WTC11 (cell line): ENCODE measurements at regions not wholly inside any gene's neighbourhood (a gene's known extent, or its start where the extent isn't known, plus 50 kb on each side); places are given as distances from the start of the nearest gene placed in this dataset.

Experiments
- AFF4 ChIP-seq: sonication (generic); formaldehyde crosslinking; IDR thresholded peaks from 2 replicates; pipeline ENCODE4 v1.8.1; 2023; ENCODE audit warnings: mild to moderate bottlenecking, missing genetic modification reagents, borderline replicate concordance
- FOXP1 ChIP-seq: sonication (generic); formaldehyde crosslinking; IDR thresholded peaks from 2 replicates; pipeline ENCODE4 v1.8.0; 2022; ENCODE audit warnings: missing genetic modification reagents, mild to moderate bottlenecking, moderate library complexity, borderline replicate concordance
- TF ChIP-seq, protein P1 (sequence below): sonication (generic); formaldehyde crosslinking; IDR thresholded peaks from 2 replicates; pipeline ENCODE4 v1.8.1; 2022; ENCODE audit warnings: missing genetic modification reagents, borderline replicate concordance
- TF ChIP-seq, protein P2 (sequence below): fragments of 200-600 bp; IDR thresholded peaks from 2 replicates; pipeline ENCODE4 v1.8.0; 2022; ENCODE audit warnings: antibody characterized with exemption

GRCh38 chr14:25836636-25837035 is 761.2 kb downstream of the NOVA1 start:
- TF ChIP-seq AFF4 (CRISPR knock-in tag) (no peak), FOXP1 (CRISPR knock-in tag) (no peak)
- TF ChIP-seq, protein P1, sequence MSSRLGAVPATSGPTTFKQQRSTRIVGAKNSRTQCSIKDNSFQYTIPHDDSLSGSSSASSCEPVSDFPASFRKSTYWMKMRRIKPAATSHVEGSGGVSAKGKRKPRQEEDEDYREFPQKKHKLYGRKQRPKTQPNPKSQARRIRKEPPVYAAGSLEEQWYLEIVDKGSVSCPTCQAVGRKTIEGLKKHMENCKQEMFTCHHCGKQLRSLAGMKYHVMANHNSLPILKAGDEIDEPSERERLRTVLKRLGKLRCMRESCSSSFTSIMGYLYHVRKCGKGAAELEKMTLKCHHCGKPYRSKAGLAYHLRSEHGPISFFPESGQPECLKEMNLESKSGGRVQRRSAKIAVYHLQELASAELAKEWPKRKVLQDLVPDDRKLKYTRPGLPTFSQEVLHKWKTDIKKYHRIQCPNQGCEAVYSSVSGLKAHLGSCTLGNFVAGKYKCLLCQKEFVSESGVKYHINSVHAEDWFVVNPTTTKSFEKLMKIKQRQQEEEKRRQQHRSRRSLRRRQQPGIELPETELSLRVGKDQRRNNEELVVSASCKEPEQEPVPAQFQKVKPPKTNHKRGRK (CRISPR knock-in tag) = no peak
- TF ChIP-seq, protein P2, sequence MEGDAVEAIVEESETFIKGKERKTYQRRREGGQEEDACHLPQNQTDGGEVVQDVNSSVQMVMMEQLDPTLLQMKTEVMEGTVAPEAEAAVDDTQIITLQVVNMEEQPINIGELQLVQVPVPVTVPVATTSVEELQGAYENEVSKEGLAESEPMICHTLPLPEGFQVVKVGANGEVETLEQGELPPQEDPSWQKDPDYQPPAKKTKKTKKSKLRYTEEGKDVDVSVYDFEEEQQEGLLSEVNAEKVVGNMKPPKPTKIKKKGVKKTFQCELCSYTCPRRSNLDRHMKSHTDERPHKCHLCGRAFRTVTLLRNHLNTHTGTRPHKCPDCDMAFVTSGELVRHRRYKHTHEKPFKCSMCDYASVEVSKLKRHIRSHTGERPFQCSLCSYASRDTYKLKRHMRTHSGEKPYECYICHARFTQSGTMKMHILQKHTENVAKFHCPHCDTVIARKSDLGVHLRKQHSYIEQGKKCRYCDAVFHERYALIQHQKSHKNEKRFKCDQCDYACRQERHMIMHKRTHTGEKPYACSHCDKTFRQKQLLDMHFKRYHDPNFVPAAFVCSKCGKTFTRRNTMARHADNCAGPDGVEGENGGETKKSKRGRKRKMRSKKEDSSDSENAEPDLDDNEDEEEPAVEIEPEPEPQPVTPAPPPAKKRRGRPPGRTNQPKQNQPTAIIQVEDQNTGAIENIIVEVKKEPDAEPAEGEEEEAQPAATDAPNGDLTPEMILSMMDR = no peak
